GM18505 (cell line): ENCODE measurements at regions not wholly inside any gene's neighbourhood (a gene's known extent, or its start where the extent isn't known, plus 50 kb on each side); places are given as distances from the start of the nearest gene placed in this dataset.

Source experiments
- ATAC-seq: cut with Tn5 transposase; IDR thresholded peaks from one replicate; pipeline ENCODE4 v1.9.1; 2021; ENCODE audit not compliant: unreplicated experiment
- POLR2A ChIP-seq: IDR thresholded peaks from 4 replicates; pipeline ENCODE4 v1.6.1; 2011; ENCODE audit warnings: borderline replicate concordance; ENCODE audit not compliant: insufficient read depth, insufficient read length; ENCODE audit errors: extremely low read depth

DNA sequence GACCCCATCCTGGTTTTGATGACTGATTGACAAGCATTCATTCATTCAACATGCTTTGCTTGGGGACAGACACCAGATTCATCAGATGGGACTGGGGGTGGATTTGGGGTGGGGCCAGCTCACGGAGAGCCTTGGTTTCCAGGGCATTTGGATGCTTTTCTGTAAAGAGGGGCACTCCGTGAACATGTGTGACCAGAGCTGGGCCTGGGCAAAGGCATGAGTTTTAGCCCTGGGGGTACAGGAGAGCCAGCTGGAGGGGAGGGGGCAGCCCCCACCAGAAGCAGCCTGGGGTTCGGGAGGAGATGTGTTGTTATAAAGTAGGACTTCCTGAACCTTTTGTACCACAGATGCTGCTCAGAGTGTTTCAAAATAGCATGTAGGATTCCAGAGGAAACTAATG lies 99.7 kb downstream of the RIPK4 start:
- no peak for TF ChIP-seq POLR2A
- no peak for ATAC-seq

DNA sequence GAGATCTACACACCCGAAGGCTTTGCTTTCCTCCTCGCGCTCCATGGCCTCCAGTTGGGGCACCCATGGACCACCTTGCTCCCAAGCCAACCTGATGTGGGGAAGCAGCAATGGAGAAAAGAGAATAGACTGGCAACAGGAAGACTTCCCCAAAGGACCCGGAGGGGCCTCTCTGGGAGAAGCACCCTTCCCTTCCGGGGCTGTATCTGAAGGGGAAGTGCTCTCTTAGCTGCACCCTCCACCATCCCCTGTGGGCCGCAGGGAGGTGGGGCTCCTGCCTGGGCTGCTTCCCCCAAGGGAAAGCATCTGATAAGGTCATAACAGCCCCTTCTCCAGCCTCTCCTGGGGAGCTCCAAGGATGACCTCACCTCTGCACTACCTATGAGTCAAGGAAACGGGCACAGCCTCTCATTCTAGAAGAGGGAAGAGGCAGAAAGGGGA lies 100.2 kb downstream of the RIPK4 start:
- ATAC-seq, result no peak
- no peak for TF ChIP-seq POLR2A

DNA sequence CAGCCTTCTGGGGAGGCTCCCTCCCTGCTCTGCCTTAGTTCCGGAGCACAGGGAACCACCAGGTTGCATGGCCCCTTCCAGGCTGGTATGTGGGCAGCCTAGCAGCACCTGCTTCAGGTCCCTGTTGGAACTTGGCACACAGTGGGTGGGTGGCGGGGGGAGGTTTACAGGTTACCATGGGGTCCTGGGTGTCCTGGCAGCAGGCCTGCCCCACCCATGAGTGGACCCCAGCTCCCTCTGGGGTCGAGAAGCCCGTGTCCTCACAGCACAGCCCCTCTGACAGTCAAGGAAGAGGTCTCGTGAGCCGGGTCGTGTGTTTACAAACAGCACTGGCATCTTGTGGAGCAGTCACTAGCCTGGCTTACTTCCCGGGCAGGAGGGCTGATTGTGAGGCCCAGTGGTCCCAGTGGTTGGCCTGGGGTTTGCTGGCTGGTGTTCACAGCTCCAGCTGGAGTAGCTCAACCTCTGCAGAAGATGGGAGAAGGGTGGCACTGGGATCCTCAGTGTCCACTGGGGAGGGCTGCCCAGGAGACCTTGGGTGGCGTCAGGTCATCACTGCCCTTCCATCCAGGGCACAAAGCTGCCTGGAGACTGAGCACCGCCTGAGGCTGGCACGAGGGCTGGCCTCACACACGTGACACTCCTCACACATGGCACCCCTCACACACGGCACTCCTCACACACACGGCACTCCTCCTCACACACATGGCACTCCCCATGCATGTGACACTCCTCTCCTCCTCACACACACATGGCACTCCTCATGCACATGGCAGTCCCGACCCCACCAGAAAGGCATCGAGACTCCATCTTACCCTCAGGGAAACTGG lies 100.9 kb downstream of the RIPK4 start:
- TF ChIP-seq POLR2A, result no peak
- no peak for ATAC-seq

DNA sequence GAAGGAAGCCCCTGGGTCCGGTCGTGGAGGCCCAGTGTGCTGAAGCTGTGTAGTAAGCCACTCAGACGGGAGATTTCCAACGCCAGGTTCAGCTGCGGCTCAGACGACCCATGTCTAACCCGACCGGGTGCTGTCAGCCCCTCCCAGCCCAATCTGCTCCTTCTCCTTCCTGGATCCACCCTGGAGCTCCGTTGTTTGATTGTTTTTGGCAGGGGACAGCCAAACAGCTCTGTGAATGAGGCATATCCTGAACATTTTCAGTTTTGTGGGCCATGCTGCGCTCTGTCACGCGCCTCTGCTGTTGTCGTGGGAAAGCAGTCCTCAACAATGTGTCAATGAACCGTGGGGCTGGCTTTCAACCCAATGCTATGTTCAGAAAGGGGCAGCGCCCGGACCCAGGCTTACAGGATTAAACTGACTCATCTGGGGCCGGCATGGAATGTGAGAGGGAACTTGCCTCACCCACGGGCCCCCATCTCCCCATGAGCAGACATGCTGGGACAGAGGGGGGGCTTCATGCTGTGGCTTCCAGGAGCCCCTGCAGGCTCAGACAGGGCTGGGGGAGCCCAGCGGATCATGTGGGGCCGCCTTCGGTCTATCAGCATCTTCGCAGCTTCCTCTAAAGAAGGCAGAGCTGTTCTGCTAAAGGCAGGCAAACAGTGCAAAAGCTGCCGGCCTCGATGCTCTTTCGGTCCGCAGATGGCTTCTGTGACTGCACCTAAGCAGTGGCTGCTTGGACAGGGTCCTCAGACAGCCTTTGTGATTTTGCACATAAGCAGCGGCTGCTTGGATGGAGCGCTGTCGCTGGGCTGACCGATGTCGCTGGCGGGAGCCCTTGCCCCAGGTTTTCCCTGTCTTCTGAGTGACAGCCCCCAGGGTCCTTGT lies 101.7 kb downstream of the RIPK4 start:
- no peak for TF ChIP-seq POLR2A
- no peak for ATAC-seq

DNA sequence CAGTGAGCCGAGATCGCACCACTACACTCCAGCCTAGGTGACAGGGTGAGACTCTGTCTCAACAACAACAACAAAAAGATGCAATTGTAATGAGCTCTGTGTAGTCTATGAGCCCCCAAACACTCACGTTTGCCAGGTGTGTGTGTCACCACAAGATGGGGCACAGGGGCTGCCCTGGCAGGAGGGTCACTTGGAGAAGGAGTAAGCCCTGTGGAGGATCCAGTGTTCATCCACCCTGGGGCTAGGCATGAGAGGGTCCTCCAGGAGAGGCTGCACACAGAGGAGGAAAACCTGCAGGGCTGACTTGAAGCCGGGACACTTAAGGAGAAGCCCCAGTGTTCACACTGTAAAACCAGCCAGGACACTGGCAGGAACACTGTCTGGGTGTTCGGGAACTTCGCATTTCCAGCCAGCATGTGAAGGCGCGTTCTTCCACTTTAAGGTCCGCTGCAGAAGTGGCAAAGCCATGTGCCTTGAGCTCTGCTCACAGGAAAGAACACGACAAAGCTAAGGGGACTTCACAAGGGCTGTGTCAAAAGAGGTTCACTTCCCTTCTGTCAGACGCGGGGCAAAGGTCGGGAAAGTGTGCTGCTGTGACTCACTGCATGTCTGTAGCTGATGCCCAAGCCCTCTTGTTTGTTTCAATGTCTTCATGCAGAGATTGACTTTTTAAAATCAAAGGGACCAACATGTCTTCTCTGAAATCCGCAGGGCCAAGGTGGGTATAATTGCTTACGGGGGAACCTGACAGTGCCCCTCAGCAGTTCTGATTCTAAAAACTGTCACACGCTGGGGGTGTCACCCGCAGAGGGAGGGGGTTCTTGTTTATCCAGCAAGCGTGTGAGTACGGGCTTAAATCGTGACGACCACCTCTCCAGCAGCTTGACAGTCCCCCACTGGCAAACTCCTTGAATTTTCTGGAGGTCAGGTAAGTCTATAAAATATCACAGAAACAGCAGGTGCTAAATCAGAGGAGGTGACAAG lies 102.8 kb downstream of the RIPK4 start:
- TF ChIP-seq POLR2A, result no peak
- ATAC-seq, result no peak

GRCh38 chr21:41662761-41663160 lies 104.1 kb downstream of the RIPK4 start:
- no peak for TF ChIP-seq POLR2A
- ATAC-seq, result no peak

DNA sequence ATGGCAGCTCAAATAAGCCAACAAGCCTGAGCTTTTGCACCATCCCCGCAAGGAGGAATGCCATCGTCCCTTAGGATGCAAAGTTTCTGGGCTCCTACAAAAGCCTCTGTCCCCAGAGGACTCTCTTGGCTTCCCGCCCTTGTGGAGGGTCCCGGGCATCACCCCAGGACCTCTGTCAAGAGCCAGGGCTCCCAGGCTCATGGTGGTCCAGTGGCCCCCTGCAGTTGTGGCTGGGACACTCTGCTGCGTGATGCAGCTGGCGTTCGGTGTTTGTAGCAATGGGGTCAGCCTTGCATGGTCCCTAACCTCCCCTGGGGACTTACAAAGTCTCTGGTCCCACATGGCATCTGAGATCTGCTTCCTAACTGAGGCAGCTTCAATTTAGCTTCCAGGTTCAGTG lies 104.7 kb downstream of the RIPK4 start:
- no peak for ATAC-seq
- no peak for TF ChIP-seq POLR2A

- no peak for ATAC-seq
- TF ChIP-seq POLR2A, result no peak
These were observed 106.1 kb downstream of the RIPK4 start for GRCh38 chr21:41660748-41661147.

GRCh38 chr21:41659791-41660560 lies 106.9 kb downstream of the RIPK4 start:
- TF ChIP-seq POLR2A, result no peak
- no peak for ATAC-seq

GRCh38 chr21:41656946-41657525 lies 109.8 kb downstream of the RIPK4 start:
- no peak for TF ChIP-seq POLR2A
- no peak for ATAC-seq

DNA sequence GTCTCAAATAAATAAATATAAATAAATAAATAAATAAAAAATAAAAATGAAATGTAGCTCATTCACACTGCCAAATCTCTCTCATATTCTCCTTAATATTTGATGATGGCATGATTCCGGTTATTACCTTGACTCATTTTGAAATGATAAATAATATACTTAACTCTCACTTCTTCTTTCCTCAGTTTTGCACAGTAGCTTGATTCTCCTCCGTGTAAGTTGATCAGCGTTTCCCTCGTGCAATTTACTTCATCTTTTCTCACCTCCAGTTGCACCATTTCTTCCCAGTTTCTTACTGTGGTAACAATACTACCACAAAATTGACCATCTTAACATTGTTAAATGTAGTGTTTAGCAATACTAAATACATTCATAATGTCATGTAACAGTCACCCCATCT lies 111.6 kb downstream of the RIPK4 start:
- TF ChIP-seq POLR2A, result no peak
- ATAC-seq, result no peak

DNA sequence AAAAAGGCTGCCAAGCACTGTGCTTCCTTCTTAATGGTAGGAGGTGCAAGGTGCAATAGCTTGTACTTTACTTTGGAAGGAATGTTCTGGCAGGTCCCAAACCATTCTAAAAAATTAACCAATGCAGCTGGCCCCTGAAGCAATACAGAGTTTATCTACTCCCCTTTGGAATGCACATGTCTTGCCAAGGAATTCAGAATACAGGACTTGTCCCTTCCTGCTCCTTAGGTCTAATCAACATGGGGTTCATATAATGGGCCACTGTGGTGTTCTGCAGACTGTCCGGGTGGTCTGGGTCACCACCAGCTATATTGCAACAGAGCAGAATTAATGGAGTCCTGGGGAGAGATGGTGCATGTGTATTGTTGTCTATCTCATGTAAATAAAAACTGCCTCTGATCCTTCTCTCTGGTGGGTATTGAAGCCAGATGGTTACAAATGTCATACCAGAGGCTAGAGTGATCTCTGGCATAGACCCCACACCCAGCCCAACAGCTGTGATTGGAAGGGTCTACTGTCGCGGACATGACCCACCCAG lies 112.8 kb downstream of the RIPK4 start:
- no peak for ATAC-seq
- TF ChIP-seq POLR2A, result no peak

DNA sequence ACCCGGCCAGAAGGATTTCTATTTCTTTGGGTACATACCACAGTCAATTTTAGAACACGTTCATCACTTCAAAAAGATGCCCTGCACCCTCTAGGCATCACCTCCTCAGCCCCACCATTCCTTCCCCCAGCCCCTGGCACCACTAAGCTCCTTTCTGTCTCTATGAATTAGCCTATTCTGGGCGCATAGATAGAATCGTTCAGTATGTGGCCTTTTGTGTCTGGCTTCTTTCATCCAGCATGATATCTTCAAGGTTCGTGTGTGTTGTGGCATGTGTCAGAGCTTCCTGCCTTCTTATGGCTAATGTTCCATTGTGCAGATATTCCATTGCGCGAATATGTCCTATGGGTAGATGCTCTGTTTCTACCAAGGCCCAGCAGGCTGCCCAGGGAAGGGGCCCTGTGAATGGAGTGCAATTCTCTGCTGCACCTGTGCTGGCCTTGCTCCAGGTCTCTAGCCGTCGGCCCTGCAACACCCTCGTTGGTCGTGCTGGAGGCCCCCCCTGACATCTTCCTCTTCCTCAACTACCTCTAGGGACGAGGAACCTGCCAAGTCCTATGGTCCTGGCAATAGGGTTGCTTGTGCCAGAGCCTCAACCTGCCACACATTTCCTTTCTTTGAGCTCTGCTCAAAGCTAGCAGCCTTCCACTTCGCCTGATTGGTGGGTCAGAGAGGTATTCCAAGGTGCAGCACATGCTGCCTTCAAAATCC lies 113.5 kb downstream of the RIPK4 start:
- ATAC-seq, result no peak
- TF ChIP-seq POLR2A, result no peak
